ENCODE measurements at regions not wholly inside any gene's neighbourhood (a gene's known extent, or its start where the extent isn't known, plus 50 kb on each side); places are given as distances from the start of the nearest gene placed in this dataset.
"Not testable (repeated sequence)": the region's sequence is repeated elsewhere in the genome, so short reads cannot be mapped to it uniquely, and the experiment has no call there.

DNA sequence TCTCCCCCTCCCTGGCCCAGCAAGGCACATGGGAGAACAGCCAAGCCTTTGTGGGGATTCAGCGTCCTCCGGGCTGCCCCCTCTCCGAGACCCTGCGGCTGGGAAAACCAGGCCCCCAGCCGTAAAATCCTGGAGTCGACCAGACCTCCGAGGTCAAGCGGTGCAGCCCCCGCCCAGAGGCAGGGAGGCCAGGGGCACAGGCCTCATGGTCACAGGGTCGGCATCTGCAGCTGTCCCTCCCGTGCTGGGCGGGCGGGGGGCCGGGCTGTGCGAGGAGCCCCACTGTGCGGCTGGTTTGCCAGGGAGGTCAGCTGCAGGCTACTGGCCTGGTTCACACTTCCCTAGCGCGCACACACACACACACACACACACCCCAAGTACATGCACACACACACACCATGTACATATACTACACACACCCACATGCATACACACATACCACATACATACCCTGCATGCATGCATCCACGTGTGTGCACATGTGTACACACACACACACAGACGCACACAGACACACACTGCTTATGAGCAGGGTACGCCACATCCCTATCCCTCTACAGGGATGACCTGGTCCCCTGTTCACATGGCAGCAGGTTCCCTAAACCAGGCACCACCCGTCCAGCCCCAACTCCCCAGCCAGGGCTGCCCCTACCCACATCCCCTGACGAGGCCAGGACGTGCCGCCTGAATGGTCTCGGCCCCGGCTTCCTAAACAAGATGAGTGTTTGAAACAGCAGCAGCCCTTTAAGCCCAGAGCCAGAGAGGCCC, 108.9 kb upstream of the CIBAR2 start:
- no peak for DNase-seq (ENCODE audit: low read depth)

DNA sequence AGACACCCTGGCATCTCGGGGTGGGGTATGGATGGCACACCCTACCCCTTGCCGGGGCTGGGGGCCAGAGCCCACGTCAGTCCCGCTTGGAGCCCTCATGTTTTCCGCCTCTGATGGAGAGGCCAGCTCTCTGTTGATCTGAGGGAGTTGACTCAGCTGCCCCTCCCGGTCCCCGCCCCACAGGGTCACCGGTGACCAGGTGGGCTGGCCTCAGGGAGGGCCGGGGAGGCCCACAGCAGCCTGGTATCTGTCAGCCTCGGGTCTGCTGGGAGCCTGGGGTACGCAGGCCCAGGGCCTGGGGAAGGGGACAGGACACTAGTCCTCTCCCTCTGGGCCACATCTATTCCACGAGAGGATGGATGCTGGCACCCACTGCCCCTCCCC, 109.5 kb upstream of the CIBAR2 start:
- no peak for DNase-seq (ENCODE audit: low read depth)

DNA sequence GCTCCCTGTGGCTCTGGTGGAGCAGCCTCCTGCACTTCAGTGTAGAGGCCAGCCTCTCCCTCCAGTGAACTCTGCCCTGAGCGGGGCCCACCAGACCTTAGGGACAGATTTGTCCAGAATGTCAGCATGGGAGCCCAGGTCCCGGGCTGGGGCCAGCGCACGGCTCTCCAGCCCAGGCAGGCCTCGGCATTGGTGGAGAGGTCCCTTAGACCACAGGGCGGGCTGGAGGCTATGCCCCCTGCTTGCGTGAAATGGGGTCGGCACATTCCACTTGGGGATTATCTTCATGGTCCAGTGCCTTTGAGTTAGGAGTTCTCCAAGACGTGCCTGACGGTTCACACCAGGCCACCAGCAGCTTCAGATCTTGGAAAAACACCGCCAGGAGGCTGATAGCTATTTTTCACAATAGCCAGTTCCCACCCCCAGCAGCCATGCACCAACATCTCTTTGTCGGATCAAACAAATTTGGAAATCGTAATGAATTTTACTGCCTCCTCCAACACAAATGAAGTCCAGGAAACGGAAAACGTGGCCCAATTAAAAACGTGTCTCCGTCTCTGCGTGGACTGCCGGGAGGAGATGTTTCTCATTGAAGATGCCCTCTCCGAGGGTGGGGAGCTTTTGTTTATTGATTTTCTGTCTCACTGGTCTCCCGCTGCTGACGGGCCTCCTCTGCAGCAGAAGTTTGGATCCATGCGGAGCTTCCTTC, 110.0 kb upstream of the CIBAR2 start:
- DNase-seq (ENCODE audit: low read depth), result no peak

DNA sequence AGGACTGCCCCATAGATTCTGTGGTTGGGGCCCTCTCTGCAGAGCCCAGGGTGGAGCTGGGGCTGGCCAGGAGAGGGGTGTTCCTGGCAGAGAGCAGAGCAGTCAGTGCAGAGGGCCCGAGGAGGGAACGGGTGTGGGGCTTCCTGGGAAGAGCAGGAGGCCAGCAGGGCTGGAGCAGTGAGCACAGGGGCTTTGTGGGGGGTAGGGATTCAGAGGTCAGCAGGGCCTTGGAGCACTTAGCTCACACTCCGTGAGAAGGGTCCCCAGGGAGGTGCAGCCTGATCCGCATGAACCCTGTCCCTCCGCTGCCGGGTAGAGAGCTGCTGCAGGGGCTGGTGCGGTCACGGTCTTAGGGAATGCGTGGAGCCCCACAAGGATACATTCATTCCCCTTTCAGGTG, 113.0 kb upstream of the CIBAR2 start:
- DNase-seq (ENCODE audit: low read depth), result no peak

DNA sequence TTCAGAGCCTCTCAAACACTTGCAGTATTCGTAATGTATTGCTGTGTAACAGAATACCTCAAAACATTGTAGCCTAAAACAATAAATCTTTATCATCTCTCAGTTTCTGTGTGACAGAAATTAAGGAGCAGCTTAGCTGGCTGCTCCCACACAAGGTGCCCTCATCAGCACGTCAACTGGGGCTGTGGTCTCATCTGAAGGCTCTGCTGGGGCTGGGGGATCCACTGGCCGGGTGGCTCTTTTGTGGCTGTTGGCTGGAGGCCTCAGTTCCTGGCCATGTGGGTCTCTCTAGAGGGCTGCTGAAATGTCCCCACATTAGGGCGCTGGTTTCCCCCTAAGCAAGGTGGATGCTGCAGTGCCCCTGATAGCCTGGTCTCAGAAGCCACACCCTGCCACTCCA, 113.4 kb upstream of the CIBAR2 start:
- no peak for DNase-seq (ENCODE audit: low read depth)

DNA sequence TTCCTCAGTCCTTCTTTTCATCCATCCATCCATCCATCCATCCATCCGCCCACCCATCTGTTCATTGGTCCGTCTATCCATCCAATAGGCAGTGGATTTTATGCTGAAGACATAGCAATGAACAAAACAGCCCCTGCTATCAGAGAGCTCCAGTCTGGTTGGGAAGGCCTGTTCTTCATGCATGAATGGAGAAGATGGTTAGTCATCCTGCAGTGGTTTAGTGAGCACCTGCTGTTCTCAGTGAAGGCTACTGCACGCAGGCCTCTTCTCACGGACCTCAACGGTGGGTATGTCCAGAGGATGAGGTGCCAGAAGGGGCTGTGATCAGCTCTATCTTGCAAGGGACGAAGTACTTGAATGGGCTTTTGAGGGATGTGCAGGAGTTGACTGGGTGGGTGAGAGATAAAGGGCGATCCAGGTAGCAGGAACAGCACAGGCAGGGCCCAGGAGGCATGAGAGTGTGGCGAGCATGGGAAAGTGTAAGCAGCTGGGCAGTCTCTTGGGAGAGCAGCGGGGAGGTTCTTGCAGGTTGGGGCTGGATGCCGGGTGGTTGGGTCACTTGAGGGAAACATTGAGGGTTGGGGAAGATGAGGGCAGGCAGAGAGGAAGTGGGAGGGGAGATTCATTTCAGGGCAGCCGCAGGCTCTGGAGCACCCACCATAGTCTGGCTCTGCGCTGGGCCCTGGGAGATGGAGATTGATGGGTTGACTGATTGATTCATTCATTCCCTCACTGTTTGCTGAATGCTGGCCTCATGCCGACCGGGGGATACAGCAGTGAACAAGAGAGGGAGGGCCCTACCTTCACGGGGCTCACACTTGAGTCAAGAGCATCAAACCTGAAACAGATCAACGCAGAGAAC, 115.0 kb upstream of the CIBAR2 start:
- no peak for DNase-seq (ENCODE audit: low read depth)

DNA sequence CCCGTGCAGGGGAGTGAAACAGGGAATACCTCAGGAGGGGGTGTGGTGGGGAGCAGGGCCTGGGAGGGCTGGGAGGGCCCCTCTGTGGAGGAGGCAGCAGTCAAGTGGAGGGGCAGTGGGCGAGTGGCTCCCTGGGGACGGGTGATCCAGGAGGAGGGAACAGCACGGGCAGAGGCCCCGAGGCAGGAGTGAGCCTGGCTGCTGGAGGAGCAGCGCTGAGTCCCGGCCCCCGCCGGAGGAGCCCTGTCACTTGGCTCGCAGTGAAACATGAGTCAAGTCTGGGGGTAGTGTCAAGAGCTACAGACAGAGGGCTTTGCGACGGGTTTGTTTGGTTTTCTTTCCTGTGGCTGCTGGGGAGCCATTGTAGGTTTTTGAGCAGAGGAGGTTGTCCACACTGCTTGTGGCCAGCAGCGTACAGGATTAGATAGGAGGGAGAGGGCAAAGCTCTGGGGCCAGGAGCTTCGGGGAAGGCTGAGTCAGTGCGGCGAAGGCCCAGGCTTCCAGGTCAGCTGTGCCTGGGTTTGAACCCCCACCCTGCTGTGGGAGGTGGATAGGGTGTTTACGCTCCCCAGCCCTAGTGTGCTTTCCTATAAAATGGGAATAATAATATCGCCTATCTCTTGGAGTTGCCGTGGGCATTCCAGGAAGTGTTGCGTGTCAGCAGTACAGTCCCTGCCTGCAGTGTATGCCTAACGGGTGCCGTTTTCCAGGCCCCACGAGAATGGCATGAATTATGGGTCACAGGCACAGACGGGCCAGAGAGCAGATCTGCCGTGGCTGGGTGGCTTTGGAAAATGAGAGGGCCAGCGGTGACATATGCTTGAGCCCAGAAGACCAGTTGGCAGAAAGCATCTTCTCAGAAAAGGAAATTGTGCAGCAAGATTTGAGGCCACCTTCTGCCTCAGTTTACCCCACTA, 115.9 kb upstream of the CIBAR2 start:
- DNase-seq (ENCODE audit: low read depth), result no peak

DNA sequence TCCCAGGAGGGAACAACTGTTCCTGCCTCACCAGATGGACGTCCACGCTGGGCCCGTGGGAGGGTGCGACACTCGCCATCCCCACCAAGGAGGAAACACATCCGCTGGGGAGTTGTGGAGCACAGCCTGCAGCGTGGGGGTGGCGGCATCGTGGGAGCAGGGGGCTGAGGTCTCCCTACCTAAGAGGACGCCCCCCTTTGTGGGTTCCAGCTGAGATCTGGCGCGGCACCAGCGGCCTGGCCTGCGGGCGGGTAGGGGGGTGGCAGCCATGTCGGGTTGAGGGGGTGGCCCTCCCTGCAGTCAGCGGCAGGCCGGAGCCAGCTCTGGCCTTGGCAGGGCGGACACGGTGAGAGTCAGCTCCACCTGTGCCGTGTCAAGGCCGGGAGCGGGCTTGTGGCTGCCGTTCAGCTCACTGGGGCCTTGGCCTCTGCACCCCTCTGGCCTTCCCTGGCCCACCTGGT, 116.7 kb upstream of the CIBAR2 start:
- no peak for DNase-seq (ENCODE audit: low read depth)

DNA sequence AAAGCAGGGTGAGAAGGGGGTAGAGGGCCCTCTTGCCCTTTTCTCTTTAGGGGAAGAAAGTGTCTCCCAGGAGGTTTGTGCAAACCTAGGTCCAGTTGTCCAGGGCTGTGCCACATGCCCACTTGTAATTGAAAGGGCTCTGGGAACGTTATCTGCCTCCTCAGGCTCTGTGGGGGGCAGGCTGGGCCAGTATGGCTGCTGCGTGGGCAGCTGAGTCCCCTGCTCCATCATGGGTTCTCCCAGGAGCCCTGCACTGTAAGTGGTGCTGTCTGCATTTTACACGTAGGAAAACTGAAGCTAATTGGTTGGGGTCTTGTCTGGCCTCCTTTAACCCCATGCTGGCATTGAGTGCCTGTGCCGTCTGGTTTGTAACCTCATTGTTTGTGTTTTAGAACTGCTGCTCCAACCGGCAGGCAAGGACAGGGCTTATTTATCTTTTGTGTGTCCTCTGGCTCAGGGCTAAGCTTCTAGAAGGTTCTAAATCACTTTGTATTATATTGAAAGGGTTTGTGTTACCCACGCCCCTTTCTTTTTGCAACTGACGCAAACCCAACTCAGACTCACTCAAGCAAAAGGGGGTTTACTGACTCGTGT, 117.7 kb upstream of the CIBAR2 start:
- DNase-seq (ENCODE audit: low read depth), result no peak

DNA sequence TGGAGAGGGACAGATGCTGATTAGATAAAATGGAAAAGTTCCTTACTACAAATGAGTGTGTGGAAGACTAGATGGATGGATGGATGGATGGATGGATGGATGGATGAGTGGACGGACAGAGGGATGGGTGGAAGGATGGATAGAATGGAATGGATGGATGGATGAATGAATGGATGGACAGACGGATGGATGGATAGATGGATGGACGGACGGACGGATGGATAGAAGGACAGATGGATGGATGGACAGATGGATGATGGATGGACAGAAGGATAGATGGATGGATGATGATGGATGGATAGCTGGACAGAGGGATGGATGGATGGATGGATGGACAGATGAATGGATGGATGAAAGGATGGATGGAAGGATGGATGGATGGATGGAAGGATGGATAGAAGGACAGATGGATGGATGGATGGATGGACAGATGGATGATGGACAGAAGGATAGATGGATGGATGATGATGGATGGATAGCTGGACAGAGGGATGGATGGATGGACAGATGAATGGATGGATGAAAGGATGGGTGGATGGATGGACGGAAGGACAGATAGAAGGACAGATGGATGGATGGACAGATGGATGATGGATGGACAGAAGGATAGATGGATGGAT, 118.6 kb upstream of the CIBAR2 start:
- DNase-seq (ENCODE audit: low read depth), result not testable (repeated sequence)

DNA sequence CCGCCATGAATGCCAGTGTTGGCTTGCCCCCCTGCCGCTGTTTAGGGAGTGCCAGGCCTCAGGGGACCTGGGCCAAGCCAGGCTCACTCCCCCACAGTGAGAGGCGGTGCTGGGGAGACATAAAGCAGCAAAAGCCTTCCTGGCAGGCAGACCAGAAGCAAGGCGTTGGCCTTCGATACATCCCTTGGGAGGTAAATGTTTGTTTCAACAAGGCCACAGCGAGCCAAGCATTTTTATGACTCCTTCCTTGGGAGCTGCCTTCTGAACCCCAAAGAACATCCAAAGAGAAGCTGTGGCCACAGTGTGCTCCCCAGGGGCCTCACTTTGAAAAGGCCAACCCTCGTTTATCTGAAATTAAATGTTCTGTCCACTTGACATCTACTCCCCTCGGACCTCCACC, 119.7 kb upstream of the CIBAR2 start:
- no peak for DNase-seq (ENCODE audit: low read depth)

DNA sequence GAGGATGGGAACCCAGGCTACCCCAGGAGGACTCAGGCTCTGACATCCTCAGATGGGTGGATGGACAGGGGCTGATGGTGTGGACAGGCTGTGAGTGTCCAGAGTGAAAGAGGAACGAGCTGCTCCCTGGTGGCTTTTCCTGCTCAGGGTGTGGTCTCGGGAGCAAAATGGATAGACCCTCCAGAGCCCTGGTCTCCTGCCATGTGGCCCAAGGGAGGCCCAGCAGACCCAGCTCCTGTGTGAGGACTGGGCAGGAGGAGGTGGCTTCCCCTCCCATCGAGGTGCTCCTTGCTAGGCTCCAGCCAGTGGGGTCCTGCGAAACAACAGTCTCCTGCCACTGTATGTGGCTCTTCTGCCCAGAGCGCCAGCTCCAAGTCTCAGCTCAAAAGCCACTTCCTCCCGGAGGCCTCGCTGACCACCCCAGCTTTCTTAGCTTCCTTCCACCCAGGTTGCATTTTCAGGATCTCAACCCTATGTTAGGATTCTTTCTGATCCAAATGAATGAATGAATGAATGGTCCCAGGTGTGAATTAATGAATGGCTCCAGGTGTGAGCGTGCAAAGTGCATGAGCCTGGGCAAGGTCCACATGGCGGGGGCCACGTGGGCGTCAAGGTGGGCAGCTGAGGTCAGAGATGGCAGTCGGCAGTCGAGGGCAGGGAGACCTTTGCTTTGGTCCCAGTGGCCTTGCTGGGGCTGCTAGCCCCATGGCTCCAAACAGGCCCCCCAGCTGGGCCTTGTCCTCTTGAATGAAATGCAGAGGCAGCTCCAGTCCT, 120.3 kb upstream of the CIBAR2 start:
- DNase-seq (ENCODE audit: low read depth), result no peak

DNA sequence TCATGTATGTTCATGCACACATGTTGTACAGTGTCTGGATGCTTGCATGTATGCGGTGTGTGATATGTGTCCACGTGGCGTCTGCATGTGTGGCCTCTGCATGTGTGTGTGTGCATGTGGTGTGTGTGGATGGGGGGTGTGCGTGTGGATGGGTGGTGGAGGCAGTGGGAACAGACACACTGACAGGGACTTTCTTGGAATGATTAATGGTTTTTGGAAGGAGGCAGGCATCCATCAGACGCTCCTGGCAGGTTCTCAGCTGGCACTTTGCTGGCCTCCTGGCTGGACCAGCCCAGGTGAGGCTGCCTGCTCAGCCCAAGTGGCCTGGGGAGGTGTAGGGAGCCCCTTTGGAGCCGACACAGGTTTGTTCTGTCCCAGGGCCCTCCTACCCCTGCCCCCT, 121.2 kb upstream of the CIBAR2 start:
- no peak for DNase-seq (ENCODE audit: low read depth)

DNA sequence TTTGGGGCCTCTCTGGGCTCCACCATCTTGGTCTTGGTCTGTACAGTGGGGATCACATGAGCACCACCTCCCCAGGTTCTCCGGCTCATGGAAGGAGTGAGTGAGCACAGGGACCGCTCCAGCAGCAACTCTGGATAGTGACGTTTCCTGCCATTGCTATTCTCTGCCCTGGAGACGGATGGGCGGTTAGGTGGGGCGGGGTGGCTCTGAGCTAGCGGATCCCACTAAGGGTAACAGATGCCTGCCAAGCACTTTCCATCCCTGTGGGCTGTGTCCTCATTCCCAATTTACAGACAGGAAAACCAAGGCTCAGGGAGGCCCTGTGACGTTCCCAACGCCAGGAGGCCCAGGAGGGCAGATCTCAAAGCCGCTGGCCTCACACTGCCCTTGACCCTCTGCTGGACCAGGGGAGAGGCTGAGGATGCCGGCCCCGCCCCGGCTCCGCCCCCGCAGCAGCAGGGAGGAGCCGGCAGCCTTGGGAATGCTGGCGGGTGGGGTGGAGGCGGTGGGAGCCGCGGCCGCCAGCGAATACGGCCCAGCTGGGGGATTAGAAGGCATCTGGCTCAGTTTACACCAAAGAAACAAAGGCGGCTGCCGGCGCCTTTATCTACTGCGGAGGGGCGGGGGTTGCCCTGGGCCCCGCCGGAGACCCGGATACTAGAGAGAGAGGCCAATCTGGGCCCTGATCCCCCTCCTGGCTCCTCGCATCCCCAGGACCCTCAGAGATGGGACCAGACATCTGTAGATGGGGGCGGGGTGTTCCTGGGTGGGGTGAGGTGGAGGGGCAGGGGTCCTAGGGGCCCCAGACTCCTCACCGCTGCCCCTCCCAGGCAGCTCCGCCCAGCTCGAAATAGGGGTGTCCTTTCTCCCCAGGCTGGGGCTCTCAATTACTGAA, 122.3 kb upstream of the CIBAR2 start:
- no peak for DNase-seq (ENCODE audit: low read depth)

DNA sequence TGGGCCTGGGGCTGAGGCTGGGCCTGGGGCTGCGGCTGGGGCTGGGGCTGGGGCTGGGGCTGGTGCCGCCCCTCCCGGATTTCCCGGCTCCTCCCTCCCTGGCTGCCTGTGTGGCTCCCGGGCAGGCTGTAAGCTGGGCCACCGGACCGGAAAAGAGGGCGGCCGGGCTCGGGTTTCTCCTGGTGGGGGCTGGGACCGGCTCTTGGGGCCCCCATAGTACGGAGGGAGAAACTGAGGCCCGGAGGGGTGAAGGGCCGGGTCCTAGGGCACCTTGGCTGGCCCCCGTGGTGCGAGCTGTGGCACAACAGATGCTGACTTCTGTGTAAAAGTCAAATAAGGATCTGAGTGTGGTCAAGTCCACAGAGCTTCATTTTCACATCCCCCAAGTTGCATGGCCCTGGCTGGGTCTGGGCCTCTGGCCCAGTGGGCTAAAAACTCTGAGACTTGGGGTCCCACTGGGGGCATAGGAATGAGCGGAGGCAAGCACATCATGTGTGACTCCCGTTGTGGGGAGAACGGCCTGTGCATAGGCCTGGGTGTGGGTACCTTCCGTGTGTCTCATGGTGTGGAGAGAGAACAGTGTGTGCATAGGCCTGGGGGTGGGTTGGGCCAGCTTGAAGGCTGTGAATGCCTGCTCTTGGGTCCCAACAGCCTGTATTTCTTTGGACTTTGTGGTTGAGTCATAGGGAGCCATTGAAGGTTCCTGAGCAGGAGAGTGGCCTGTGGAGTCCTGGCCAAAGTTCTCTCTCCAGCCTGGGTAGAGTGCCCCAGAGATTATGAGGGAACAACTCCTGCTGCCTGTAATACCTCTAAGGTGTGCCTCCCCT, 123.9 kb upstream of the CIBAR2 start:
- no peak for DNase-seq (ENCODE audit: low read depth)

DNA sequence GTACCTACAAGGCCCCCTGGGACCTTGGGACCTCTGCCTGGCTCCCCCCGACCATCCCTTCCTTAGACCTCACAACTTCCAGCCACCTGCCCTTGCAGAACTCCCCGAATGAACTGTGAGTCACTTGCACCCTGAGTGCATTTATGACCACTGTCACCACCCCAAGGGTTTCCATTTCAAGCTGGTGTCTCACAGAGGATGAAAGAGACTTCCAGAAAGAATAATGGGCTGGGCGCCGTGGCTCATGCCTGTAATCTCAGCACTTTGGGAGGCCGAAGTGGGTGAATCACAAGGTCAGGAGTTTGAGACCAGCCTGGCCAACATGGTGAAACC, 124.5 kb upstream of the CIBAR2 start:
- DNase-seq (ENCODE audit: low read depth), result no peak

DNA sequence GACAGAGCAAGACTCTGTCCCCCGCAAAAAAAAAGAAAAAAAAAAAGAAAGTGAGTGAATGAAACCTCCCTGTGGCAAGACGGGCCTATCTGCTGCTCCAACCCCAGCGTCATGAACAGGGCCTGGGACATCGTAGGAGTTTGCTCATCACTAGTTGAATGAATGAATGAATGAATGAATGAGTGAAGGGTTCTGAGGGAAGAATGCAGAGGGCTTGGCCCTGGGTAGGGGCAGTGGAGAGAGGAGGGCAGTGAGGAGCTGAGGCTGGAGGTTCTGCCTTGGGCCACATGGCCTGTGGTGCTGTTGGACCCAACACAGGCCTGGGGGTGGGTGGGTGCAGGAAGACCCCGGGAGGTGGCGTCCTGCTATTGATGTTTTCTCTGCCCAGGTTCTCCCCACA, 125.5 kb upstream of the CIBAR2 start:
- DNase-seq (ENCODE audit: low read depth), result no peak

DNA sequence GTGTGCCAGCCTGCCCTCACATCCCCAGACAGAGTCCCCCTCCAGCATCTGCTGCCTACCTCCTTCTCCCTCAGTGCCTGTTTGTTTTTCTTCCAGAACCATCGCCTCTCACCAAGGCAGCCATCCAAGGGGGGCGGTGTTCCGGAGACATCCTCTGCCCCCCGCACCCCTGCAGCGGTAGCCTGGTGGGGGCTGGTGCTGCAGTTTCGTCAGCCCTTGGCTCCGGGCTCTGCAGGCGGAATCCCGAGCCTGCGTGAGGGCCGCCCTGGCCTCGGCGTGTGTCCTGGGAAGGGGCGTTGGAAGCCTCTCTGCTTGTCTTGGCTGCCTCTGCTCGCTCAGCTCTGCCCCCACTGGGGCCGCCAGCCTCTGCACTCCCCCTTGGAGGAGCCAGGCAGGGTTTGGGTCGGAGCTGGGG, 126.0 kb upstream of the CIBAR2 start:
- DNase-seq (ENCODE audit: low read depth), result no peak

Measured in HS-5 (cell line).